H9 (cell line): ENCODE measurements at regions not wholly inside any gene's neighbourhood (a gene's known extent, or its start where the extent isn't known, plus 50 kb on each side); places are given as distances from the start of the nearest gene placed in this dataset.
"Not testable (repeated sequence)": the region's sequence is repeated elsewhere in the genome, so short reads cannot be mapped to it uniquely, and the experiment has no call there.

Source experiments
- DNase-seq: peaks from one replicate; pipeline ENCODE4 v3.0.0-alpha.2; 2017
- H2AFZ ChIP-seq: one replicate; pipeline ENCODE4 v1.6.1; 2013; ENCODE audit warnings: mild to moderate bottlenecking, low read length, control low read depth, moderate library complexity
- H2AK5ac ChIP-seq: 2 replicates; pipeline ENCODE4 v1.6.1; 2013; ENCODE audit warnings: low read length, control low read depth, mixed read lengths; ENCODE audit not compliant: insufficient read length
- H2BK120ac ChIP-seq: one replicate; pipeline ENCODE4 v1.6.1; 2013; ENCODE audit warnings: low read depth, mild to moderate bottlenecking, low read length, control low read depth, inconsistent platforms; ENCODE audit not compliant: poor library complexity, severe bottlenecking
- H2BK12ac ChIP-seq: 2 replicates; pipeline ENCODE4 v1.6.1; 2013; ENCODE audit warnings: low read length, control low read depth, mixed read lengths, low read depth; ENCODE audit not compliant: insufficient read length
- H2BK15ac ChIP-seq: 2 replicates; pipeline ENCODE4 v1.6.1; 2013; ENCODE audit warnings: low read depth, low read length, control low read depth
- H2BK20ac ChIP-seq: one replicate; pipeline ENCODE4 v1.6.1; 2013; ENCODE audit warnings: low read depth, mild to moderate bottlenecking, low read length, control low read depth, inconsistent platforms; ENCODE audit not compliant: poor library complexity, severe bottlenecking
- H2BK5ac ChIP-seq: 2 replicates; pipeline ENCODE4 v1.6.1; 2013; ENCODE audit warnings: low read length, control low read depth, mixed read lengths; ENCODE audit not compliant: insufficient read length
- H3K14ac ChIP-seq: 2 replicates; pipeline ENCODE4 v1.6.1; 2013; ENCODE audit warnings: low read length, control low read depth; ENCODE audit not compliant: insufficient read depth
- H3K18ac ChIP-seq: 2 replicates; pipeline ENCODE4 v1.6.1; 2013; ENCODE audit warnings: low read depth, mild to moderate bottlenecking, mixed read lengths, low read length, control low read depth; ENCODE audit not compliant: insufficient read length
- H3K23ac ChIP-seq: 2 replicates; pipeline ENCODE4 v1.6.1; 2013; ENCODE audit warnings: low read length, control low read depth, mixed read lengths, low read depth; ENCODE audit not compliant: insufficient read length
- H3K23me2 ChIP-seq: 2 replicates; pipeline ENCODE4 v1.6.1; 2013; ENCODE audit warnings: low read depth, mild to moderate bottlenecking, mixed read lengths, low read length, control low read depth; ENCODE audit not compliant: insufficient read length, poor library complexity, severe bottlenecking
- H3K27ac ChIP-seq: 2 replicates; pipeline ENCODE4 v1.5.1; 2013; ENCODE audit warnings: low read length, control low read depth, mixed read lengths, low read depth; ENCODE audit not compliant: insufficient read length
- H3K27me3 ChIP-seq: 2 replicates; pipeline ENCODE4 v1.6.1; 2013; ENCODE audit warnings: low read length, control low read depth, inconsistent platforms; ENCODE audit not compliant: insufficient read depth
- H3K4ac ChIP-seq: 2 replicates; pipeline ENCODE4 v1.6.1; 2013; ENCODE audit warnings: low read depth, mild to moderate bottlenecking, control low read depth, inconsistent platforms, low read length, moderate library complexity
- H3K4me1 ChIP-seq: 2 replicates; pipeline ENCODE4 v1.6.1; 2013; ENCODE audit warnings: low read length, control low read depth, inconsistent platforms; ENCODE audit not compliant: insufficient read depth
- H3K4me2 ChIP-seq: 2 replicates; pipeline ENCODE4 v1.6.1; 2013; ENCODE audit warnings: low read length, control low read depth, mixed read lengths; ENCODE audit not compliant: insufficient read length, insufficient read depth
- H3K56ac ChIP-seq: 2 replicates; pipeline ENCODE4 v1.6.1; 2013; ENCODE audit warnings: low read depth, mild to moderate bottlenecking, mixed read lengths, low read length, control low read depth; ENCODE audit not compliant: insufficient read length
- H3K79me1 ChIP-seq: 2 replicates; pipeline ENCODE4 v1.6.1; 2013; ENCODE audit warnings: low read depth, mild to moderate bottlenecking, moderate library complexity, low read length, control low read depth, inconsistent platforms; ENCODE audit not compliant: insufficient read depth, poor library complexity, severe bottlenecking
- H3K79me2 ChIP-seq: 2 replicates; pipeline ENCODE4 v1.6.1; 2013; ENCODE audit warnings: low read length, control low read depth, inconsistent platforms; ENCODE audit not compliant: insufficient read depth
- H3K9ac ChIP-seq: 2 replicates; pipeline ENCODE4 v1.6.1; 2013; ENCODE audit warnings: low read length, control low read depth, mixed read lengths; ENCODE audit not compliant: insufficient read length; ENCODE audit errors: extremely low read depth
- H3K9me3 ChIP-seq: one replicate; pipeline ENCODE4 v1.6.1; 2013; ENCODE audit warnings: low read depth, low read length, inconsistent platforms; ENCODE audit not compliant: control insufficient read depth
- H3T11ph ChIP-seq: one replicate; pipeline ENCODE4 v1.6.1; 2013; ENCODE audit warnings: mild to moderate bottlenecking, low read length, control low read depth, inconsistent platforms
- H4K20me1 ChIP-seq: one replicate; pipeline ENCODE4 v1.6.1; 2013; ENCODE audit not compliant: control insufficient read depth, insufficient read length, insufficient read depth
- H4K5ac ChIP-seq: 2 replicates; pipeline ENCODE4 v1.6.1; 2013; ENCODE audit warnings: low read depth, mild to moderate bottlenecking, mixed read lengths, low read length, control low read depth; ENCODE audit not compliant: insufficient read length
- H4K8ac ChIP-seq: replicated peaks from 2 replicates; pipeline ENCODE4 v1.6.1; 2013; ENCODE audit warnings: low read length, control low read depth, mixed read lengths, low read depth; ENCODE audit not compliant: insufficient read length
- H4K91ac ChIP-seq: 2 replicates; pipeline ENCODE4 v1.6.1; 2013; ENCODE audit warnings: low read depth, mild to moderate bottlenecking, moderate library complexity, mixed read lengths, low read length, control low read depth; ENCODE audit not compliant: insufficient read length
- H3K27ac Mint-ChIP-seq, 3 experiments: 2 replicates in 2 of 3; 3 replicates in 1 of 3; pipeline ENCODE4 v1.8.0; 2020 to 2021; ENCODE audit warnings: mixed read lengths in 3 of 3, mild to moderate bottlenecking in 1 of 3, moderate library complexity in 1 of 3
- H3K27me3 Mint-ChIP-seq: 2 replicates; pipeline ENCODE4 v1.8.0; 2021; ENCODE audit warnings: low read depth, mild to moderate bottlenecking, moderate library complexity, mixed read lengths
- H3K36me3 Mint-ChIP-seq, 3 experiments: 2 replicates in 2 of 3; 3 replicates in 1 of 3; pipeline ENCODE4 v1.8.0; 2020 to 2021; ENCODE audit warnings: low read depth in 3 of 3, mixed read lengths in 3 of 3; ENCODE audit not compliant: insufficient read depth in 1 of 3
- H3K4me1 Mint-ChIP-seq, 2 experiments: 2 replicates each; pipeline ENCODE4 v1.8.0; 2020; ENCODE audit warnings: mixed read lengths in 2 of 2
- H3K4me3 Mint-ChIP-seq, 2 experiments: 2 replicates in 1 of 2; 3 replicates in 1 of 2; pipeline ENCODE4 v1.8.0; 2020 to 2021; ENCODE audit warnings: mild to moderate bottlenecking in 2 of 2, mixed read lengths in 2 of 2, moderate library complexity in 1 of 2
- H3K9me3 Mint-ChIP-seq, 2 experiments: 2 replicates in 1 of 2; 3 replicates in 1 of 2; pipeline ENCODE4 v1.8.0; 2020; ENCODE audit warnings: mild to moderate bottlenecking in 2 of 2, mixed read lengths in 2 of 2, moderate library complexity in 1 of 2
- CTCF ChIP-seq: fragments of 200-600 bp; sonication (generic); conservative IDR thresholded peaks from 3 replicates; pipeline ENCODE4 v1.8.0; 2021; ENCODE audit warnings: antibody characterized with exemption, mild to moderate bottlenecking
- WGBS: extraction: QIAGEN DNeasy Blood & Tissue Kit; methylation state at CpG from one replicate; pipeline ENCODE4 v1.1.7; 2013; ENCODE audit warnings: missing lambda C conversion rate, low lambda C conversion rate, mixed read lengths; ENCODE audit not compliant: insufficient read length; ENCODE audit errors: extremely low coverage; 5-methylcytosine and 5-hydroxymethylcytosine counted together

DNA sequence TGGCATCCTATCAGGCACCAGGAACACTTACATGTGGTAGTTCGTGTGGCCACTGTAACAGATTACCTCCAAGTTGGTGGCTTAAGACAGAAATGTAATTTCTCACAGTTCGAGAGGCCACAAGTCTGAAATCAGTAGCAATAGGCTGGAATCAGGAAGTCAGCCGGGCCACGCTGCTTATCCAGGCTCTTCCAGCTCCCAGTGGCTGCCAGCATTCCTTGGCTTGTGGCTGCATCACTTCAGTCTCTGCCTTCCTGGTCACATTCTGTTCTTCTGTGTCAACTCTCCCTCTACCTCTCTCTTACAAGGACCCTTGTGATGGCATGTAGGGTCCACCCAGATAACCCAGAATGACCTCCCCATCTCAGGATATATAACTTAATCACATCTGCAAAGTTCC lies 78.7 kb upstream of the MSX2 start:
- peaks cover 12% of the 10 kb centered on the region for H3K27me3 Mint-ChIP-seq
- Histone ChIP-seq H2BK20ac (no peak overlapping the region), H2BK12ac (no peak overlapping the region), H3K9me3 (no peaks in the 10 kb centered on the region), H3K14ac (no peak overlapping the region), H3K4me1 (peaks cover 5% of the 10 kb centered on the region; the same call in 1 of the 2 replicates), H3K18ac (no peak overlapping the region), H4K5ac (no peak overlapping the region), H3K79me1 (no peaks in the 10 kb centered on the region), H4K20me1 (no peaks in the 10 kb centered on the region), H3K23ac (no peak overlapping the region), H3T11ph (no peak overlapping the region), H3K27me3 (no peaks in the 10 kb centered on the region), H2BK5ac (no peak overlapping the region), H3K4me2 (no peak overlapping the region), H2AK5ac (no peak overlapping the region), H3K9ac (no peak overlapping the region), H3K23me2 (no peaks in the 10 kb centered on the region), H2AFZ (no peak overlapping the region), H3K79me2 (no peaks in the 10 kb centered on the region), H3K27ac (no peak overlapping the region), H3K56ac (no peak overlapping the region), H4K91ac (no peak overlapping the region), H2BK15ac (no peak overlapping the region), H4K8ac (no peak overlapping the region), H2BK120ac (no peak overlapping the region), H3K4ac (no peak overlapping the region)
- no peak for TF ChIP-seq CTCF
- no peak for DNase-seq
- H3K4me3 Mint-ChIP-seq, result no peak overlapping the region
- peaks cover 11 to 15% of the 10 kb centered on the region in 2 experiments for H3K9me3 Mint-ChIP-seq
- no CpG with 5 or more reads among the region's 4 CpGs for WGBS
- peaks cover 1 to 6% (median 5%) of the 10 kb centered on the region in 3 experiments; a peak in 3 of 7 replicates for H3K36me3 Mint-ChIP-seq
- H3K27ac Mint-ChIP-seq, result no peak overlapping the region
- no peaks in the 10 kb centered on the region for H3K4me1 Mint-ChIP-seq

DNA sequence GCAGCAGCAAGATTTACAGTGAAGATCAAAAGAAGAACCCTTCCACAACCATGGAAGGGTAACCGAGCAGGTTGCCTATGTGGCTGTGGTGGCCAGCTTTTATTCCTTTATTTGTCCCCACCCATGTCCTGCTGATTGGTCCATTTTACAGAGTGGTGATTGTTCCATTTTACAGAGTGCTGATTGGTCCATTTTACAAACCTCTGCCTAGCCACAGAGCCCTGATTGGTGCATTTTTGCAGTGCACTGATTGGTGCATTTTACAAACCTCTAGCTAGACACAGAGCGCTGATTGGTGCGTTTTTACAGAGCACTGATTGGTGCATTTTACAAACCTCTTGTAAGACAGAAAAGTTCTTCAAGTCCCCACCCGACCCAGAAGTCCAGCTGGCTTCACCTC lies 75.8 kb upstream of the MSX2 start:
- peaks cover 11 to 15% of the 10 kb centered on the region in 2 experiments for H3K9me3 Mint-ChIP-seq
- H3K4me3 Mint-ChIP-seq, H2AFZ ChIP-seq: not testable (repeated sequence)

More for the DNA sequence above, 75.8 kb upstream of the MSX2 start:
- not testable (repeated sequence) for H3K79me1 ChIP-seq, DNase-seq, H3K4me1 Mint-ChIP-seq, H3K4me2 ChIP-seq, H2BK12ac ChIP-seq, H3K18ac ChIP-seq, H3K14ac ChIP-seq, H4K8ac ChIP-seq, H3K27me3 ChIP-seq, H2BK120ac ChIP-seq, H4K5ac ChIP-seq, H4K91ac ChIP-seq, H3K4me1 ChIP-seq, H4K20me1 ChIP-seq, H3K27ac Mint-ChIP-seq, H2BK5ac ChIP-seq, H3K9ac ChIP-seq, H3T11ph ChIP-seq, H3K9me3 ChIP-seq, H2BK20ac ChIP-seq, H3K56ac ChIP-seq, H3K23ac ChIP-seq, H2AK5ac ChIP-seq, H3K4ac ChIP-seq, H3K27ac ChIP-seq, H3K36me3 Mint-ChIP-seq, H2BK15ac ChIP-seq, H3K79me2 ChIP-seq, H3K23me2 ChIP-seq
- H3K27me3 Mint-ChIP-seq, result peaks cover 16% of the 10 kb centered on the region
- no CpG with 5 or more reads among the region's 4 CpGs for WGBS
